Posterior vena cava (tissue), 2 donors: ENCODE measurements at regions not wholly inside any gene's neighbourhood (a gene's known extent, or its start where the extent isn't known, plus 50 kb on each side); places are given as distances from the start of the nearest gene placed in this dataset.
"Not testable (repeated sequence)": the region's sequence is repeated elsewhere in the genome, so short reads cannot be mapped to it uniquely, and the experiment has no call there.

Experiments used
- DNase-seq: peaks from one replicate; pipeline ENCODE4 v3.0.0-alpha.2; 2020; ENCODE audit warnings: low spot score
- intact Hi-C, 2 donors: fragments of 100-400 bp; cut with DNase I; formaldehyde crosslinking; loops; one replicate each; pipeline versions ENCODE4 v1.14.1 to v1.14.2; 2022 to 2023
- donor health status: DM: yes; HTN: yes; CAD: no.
- donor health status: DM: yes; HTN: yes; CAD: no.

- intact Hi-C loops, result no loop called here
- no peak for DNase-seq
These were observed 590.7 kb downstream of the ACTL7B start for GRCh38 chr9:108265065-108265464.

- intact Hi-C loops, result no loop called here
- no peak for DNase-seq
These were observed 591.7 kb downstream of the ACTL7B start for GRCh38 chr9:108264093-108264492.

- no peak for DNase-seq
- intact Hi-C loops, result no loop called here
These were observed 593.0 kb downstream of the ACTL7B start for GRCh38 chr9:108262836-108263235.

GRCh38 chr9:108259917-108260675, 595.7 kb downstream of the ACTL7B start:
- DNase-seq, result no peak

GRCh38 chr9:108258640-108259039, 597.1 kb downstream of the ACTL7B start:
- intact Hi-C loops, result no loop called here
- DNase-seq, result no peak

More at GRCh38 chr9:108259917-108260675, 595.7 kb downstream of the ACTL7B start:
- intact Hi-C loops, result no loop called here

- intact Hi-C loops, result no loop called here
- no peak for DNase-seq
These were observed 598.4 kb downstream of the ACTL7B start for GRCh38 chr9:108257382-108257781.

GRCh38 chr9:108254236-108254635, 601.5 kb downstream of the ACTL7B start:
- intact Hi-C loops, result no loop called here
- DNase-seq, result no peak

GRCh38 chr9:108247391-108247790, 608.4 kb downstream of the ACTL7B start:
- DNase-seq, intact Hi-C loops: not testable (repeated sequence)

GRCh38 chr9:108245901-108246300, 609.9 kb downstream of the ACTL7B start:
- no peak for DNase-seq
- intact Hi-C loops, result no loop called here

- DNase-seq, result no peak
- intact Hi-C loops, result no loop called here
These were observed 610.5 kb downstream of the ACTL7B start for GRCh38 chr9:108245331-108245730.

- intact Hi-C loops, result no loop called here
These were observed 611.1 kb downstream of the ACTL7B start for GRCh38 chr9:108244686-108245085.

GRCh38 chr9:108241384-108242073, 614.3 kb downstream of the ACTL7B start:
- intact Hi-C loops, result no loop called here
- DNase-seq, result no peak

More at GRCh38 chr9:108244686-108245085, 611.1 kb downstream of the ACTL7B start:
- no peak for DNase-seq

GRCh38 chr9:108239696-108240321, 616.0 kb downstream of the ACTL7B start:
- DNase-seq, result no peak
- intact Hi-C loops, result no loop called here

GRCh38 chr9:108235609-108236008, 620.2 kb downstream of the ACTL7B start:
- no peak for DNase-seq
- intact Hi-C loops, result no loop called here

GRCh38 chr9:108234811-108235210, 621.0 kb downstream of the ACTL7B start:
- intact Hi-C loops, result no loop called here
- DNase-seq, result no peak

- DNase-seq, result no peak
- intact Hi-C loops, result no loop called here
These were observed 630.5 kb downstream of the ACTL7B start for GRCh38 chr9:108225149-108225800.

- no peak for DNase-seq
- intact Hi-C loops, result no loop called here
These were observed 631.1 kb downstream of the ACTL7B start for GRCh38 chr9:108224716-108225115.

GRCh38 chr9:108219664-108220063, 636.1 kb downstream of the ACTL7B start:
- intact Hi-C loops, result no loop called here
- DNase-seq, result no peak

- intact Hi-C loops, result no loop called here
- DNase-seq, result no peak
These were observed 638.1 kb downstream of the ACTL7B start for GRCh38 chr9:108217431-108218349.
